Effector memory CD8-positive, alpha-beta T cell (primary cell): ENCODE measurements at regions not wholly inside any gene's neighbourhood (a gene's known extent, or its start where the extent isn't known, plus 50 kb on each side); places are given as distances from the start of the nearest gene placed in this dataset.

ENCODE experiments used
- ATAC-seq: fragments of 150-1000 bp; cut with Tn5 transposase; replicated peaks from 2 replicates; pipeline ENCODE4 v1.10.0; 2021; ENCODE audit warnings: mild to moderate bottlenecking, moderate library complexity
- DNase-seq, 3 experiments: peaks; one replicate each; pipeline ENCODE4 v3.0.0; 2021
- H3K27ac Mint-ChIP-seq, 2 donors: one replicate each; pipeline ENCODE4 v1.8.0; 2022; ENCODE audit warnings: mild to moderate bottlenecking in 2 of 2, mixed read lengths in 2 of 2, moderate library complexity in 2 of 2
- H3K27me3 Mint-ChIP-seq, 2 donors: one replicate each; pipeline ENCODE4 v1.8.0; 2022; ENCODE audit warnings: mixed read lengths in 2 of 2
- H3K36me3 Mint-ChIP-seq: one replicate; pipeline ENCODE4 v1.8.0; 2022; ENCODE audit warnings: mild to moderate bottlenecking, moderate library complexity, mixed read lengths; ENCODE audit not compliant: insufficient read depth
- H3K4me1 Mint-ChIP-seq, 2 donors: one replicate each; pipeline ENCODE4 v1.8.0; 2022; ENCODE audit warnings: low read depth in 2 of 2, mixed read lengths in 2 of 2
- H3K4me3 Mint-ChIP-seq, 2 donors: one replicate each; pipeline ENCODE4 v1.8.0; 2022; ENCODE audit warnings: mild to moderate bottlenecking in 2 of 2, mixed read lengths in 2 of 2, moderate library complexity in 2 of 2
- H3K9me3 Mint-ChIP-seq, 2 donors: one replicate each; pipeline ENCODE4 v1.8.0; 2022; ENCODE audit warnings: mixed read lengths in 2 of 2

DNA sequence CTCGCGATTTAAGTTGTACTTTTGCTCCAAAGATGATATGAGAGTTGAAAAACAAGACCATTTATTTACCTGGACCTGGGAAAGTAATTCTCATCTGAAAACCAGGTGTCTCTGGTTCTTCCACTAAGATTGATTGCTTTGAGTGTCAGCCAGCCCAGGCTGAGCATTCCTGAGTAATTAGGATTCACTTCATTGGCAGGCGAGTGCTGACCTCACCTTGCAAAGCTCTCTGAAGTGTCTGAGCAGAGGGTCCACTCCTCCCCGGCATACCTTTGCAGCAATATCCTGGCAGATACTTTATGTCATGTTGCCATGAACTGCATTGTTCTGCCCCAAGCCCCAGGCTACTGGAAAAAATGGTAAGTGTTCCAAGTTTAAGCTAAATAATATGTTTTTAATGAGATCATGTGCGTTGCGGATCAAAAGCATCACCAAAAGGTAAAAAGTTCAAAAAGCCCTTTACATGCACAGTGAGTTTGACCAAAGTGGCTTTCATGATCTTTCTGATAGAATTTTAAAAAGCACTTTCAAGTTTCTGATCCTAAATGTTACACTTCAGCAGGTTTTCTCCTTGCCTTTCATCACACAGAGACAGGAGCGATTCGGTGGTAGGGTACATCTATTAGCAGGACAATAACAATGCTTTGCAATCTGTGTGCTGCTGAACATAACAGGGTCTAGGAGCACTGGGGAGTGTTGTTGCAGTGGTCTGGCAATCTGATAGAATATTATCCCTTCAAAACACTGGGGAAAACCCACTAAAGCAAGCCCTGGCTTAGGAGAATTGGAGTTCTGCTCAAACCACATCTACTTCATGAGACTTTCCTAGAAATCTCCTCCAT lies 127.8 kb upstream of the EEF1E1 start:
- no peaks in the 10 kb centered on the region for H3K36me3 Mint-ChIP-seq
- ATAC-seq (no peak), DNase-seq (no peak)
- no peak overlapping the region for H3K27ac Mint-ChIP-seq
- H3K4me1 Mint-ChIP-seq = no peaks in the 10 kb centered on the region
- no peaks in the 10 kb centered on the region for H3K9me3 Mint-ChIP-seq
- peaks cover 6 to 19% of the 10 kb centered on the region in 2 donors for H3K27me3 Mint-ChIP-seq
- no peak overlapping the region for H3K4me3 Mint-ChIP-seq

DNA sequence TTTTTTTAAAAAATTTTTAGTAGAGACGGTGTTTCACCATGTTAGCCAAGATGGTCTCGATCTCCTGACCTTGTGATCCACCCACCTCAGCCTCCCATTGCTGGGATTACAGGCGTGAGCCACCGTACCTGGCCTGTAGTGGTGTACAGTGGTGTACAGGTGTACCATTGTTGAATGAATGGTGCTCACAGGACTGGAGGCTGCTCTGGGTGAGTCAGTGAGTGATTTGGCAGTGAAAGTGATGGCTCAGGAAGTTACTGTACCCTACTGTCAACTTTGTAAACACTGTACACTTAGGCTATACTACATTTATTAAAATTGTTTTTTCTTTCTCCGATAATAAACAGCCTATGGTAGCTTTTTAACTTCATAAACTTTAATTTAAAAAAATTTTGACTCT lies 122.8 kb upstream of the EEF1E1 start:
- ATAC-seq (no peak), DNase-seq (no peak)
- Mint-ChIP-seq H3K4me3 (no peak overlapping the region), H3K27me3 (peaks cover 0 to 8% of the 10 kb centered on the region in 2 donors), H3K4me1 (no peaks in the 10 kb centered on the region), H3K27ac (no peak overlapping the region), H3K9me3 (no peaks in the 10 kb centered on the region), H3K36me3 (no peaks in the 10 kb centered on the region)

DNA sequence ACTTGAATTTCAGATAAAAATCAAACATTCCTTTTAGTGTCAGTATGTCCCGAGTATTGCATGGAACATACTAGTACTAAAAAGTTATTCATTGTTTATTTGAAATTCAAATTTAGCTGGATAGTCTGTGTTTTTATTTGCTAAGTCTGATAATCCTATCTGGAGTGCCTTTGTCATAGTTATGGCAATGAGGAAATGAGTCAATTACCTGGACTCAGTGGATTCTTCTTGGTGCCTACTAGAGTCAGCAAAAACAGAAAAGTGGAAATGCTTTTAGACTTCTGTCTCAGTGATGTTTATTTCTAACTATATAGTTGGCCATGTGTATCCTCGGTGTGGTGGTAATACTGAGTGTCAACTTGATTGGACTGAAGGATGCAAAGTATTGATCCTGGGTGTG lies 121.3 kb upstream of the EEF1E1 start:
- no peaks in the 10 kb centered on the region for H3K9me3 Mint-ChIP-seq
- H3K27me3 Mint-ChIP-seq = peaks cover 0 to 8% of the 10 kb centered on the region in 2 donors
- no peak for DNase-seq
- H3K4me3 Mint-ChIP-seq = no peak overlapping the region
- H3K36me3 Mint-ChIP-seq = no peaks in the 10 kb centered on the region
- no peaks in the 10 kb centered on the region for H3K4me1 Mint-ChIP-seq
- H3K27ac Mint-ChIP-seq = no peak overlapping the region
- ATAC-seq = no peak

DNA sequence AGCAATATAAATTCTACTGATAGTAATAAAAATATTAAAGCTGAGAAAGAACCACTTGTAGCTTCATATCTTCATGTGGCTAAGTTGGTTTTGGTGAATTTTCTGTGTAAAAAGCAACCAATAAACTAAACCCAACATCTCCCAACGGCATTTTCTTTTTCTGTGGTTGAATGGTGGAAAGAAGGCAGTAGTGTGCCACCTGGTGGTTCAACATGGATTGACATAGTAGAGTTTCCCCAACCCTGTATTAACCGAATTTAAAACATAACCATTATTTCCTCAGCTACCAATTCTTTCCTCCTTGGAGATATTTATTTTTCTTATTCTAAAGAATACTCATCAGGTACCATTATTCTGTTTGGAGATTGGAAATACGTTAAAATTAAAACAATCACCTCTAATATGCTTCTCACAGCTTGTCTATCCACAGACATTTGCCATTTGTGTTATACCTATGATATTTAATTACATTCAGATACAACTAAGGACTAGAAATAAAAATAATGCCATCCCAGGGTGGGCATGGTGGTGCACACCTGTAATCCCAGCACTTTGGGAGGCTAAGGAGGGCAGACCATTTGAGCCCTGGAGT lies 117.1 kb upstream of the EEF1E1 start:
- Mint-ChIP-seq H3K4me3 (no peak overlapping the region), H3K27ac (no peak overlapping the region), H3K36me3 (no peaks in the 10 kb centered on the region), H3K27me3 (peaks cover 10 to 18% of the 10 kb centered on the region in 2 donors), H3K4me1 (peaks cover 0 to 2% of the 10 kb centered on the region in 2 donors), H3K9me3 (no peaks in the 10 kb centered on the region)
- peak; percentile 53 for ATAC-seq
- DNase-seq = peak; percentile 15 to 23 (median 15)

DNA sequence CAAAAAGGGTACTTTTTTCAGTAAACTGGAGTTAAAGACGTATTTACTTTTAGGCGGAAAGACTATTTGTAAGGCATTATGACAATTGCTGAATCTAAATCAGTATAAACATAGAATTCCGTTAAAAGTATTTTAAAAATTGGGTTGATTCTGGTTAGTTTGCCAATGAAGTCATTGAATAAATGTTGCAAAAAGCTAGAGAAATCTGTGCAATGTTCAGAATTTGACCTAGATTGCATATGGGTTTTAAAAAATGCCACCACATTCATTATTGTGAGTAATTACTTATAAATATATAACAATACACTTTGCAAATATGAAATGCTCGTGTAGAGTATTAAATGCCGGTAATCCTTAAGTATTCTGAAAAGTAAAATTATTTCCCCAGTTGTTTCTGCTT lies 116.5 kb upstream of the EEF1E1 start:
- no peak overlapping the region for H3K27ac Mint-ChIP-seq
- peaks cover 10 to 18% of the 10 kb centered on the region in 2 donors for H3K27me3 Mint-ChIP-seq
- no peaks in the 10 kb centered on the region for H3K9me3 Mint-ChIP-seq
- H3K36me3 Mint-ChIP-seq = no peaks in the 10 kb centered on the region
- no peak for ATAC-seq
- H3K4me1 Mint-ChIP-seq = peaks cover 0 to 2% of the 10 kb centered on the region in 2 donors
- no peak for DNase-seq
- H3K4me3 Mint-ChIP-seq = no peak overlapping the region

DNA sequence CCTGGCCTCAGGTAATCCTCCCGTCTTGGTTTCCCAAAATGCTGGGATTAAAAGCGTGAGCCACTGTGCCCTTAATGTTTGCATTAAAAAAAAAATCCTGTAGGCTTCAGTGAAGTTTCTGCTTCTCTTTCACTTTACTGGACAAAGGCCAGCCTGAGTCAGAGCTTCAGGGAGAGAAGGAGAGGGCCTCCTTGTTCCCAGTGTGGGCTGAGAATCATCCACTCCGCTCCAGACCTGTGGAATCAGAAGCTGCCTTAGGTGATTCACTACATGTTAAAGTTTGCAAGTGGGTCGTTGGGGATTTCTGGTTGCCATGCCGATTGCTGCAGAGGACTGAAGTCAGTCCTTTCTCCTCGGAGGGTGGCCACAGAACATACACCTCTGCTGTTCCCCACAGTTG lies 113.3 kb upstream of the EEF1E1 start:
- ATAC-seq (no peak), DNase-seq (no peak)
- Mint-ChIP-seq H3K27me3 (peaks cover 25 to 29% of the 10 kb centered on the region in 2 donors), H3K9me3 (no peaks in the 10 kb centered on the region), H3K36me3 (no peaks in the 10 kb centered on the region), H3K27ac (no peak overlapping the region), H3K4me3 (no peak overlapping the region), H3K4me1 (peaks cover 0 to 2% of the 10 kb centered on the region in 2 donors)

DNA sequence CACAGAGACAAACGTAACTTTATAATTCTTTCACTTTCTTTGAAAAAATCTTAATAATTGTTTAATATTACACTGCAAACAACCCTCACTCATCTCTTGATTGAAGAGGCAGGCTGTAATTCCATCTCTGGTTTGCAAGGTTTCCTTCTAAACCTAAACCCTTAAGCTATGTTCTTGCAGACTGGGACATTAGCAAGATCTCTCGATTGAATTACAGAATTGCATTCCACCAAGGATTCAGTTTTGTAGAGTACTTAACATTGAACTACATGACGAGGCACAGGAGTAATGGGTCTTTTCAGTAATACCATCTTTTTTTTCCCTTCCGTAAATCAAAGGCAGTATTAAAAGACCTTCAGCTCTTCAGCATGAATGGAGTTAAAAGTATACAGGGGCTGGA lies 111.6 kb upstream of the EEF1E1 start:
- no peak overlapping the region for H3K4me3 Mint-ChIP-seq

DNA sequence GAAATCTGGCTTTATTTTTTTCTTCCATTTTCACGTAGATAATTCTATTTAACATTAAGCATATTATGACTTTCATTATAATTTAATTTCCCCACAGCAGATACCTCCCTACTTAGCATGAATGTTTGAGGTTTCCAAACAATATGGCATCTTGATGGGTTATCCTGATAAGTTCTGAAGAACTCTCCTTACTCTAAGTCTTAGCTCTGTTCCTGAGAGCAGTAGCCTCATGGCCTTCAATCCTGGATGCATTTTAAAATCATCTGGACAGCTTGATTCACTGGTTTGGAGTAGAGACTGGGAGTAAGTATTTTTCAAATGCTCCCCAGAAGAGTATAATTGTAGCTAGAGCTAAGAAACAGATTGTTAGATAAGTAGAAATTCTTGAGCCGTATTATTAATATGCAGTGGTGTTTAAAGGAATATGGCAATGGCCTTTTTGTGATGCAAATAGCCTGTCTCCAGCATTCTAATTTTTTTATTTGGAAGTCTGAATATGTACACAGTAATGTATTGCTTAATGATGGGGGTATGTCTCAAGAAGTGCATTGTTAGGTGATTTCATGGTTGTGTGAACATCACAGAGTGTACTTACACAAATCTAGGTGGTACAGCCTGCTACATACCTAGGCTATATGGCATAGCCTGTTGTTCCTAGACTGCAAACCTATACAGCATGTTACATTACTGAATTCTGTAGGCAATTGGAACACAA lies 110.5 kb upstream of the EEF1E1 start:
- peaks cover 0 to 2% of the 10 kb centered on the region in 2 donors for H3K4me1 Mint-ChIP-seq
- peaks cover 29 to 33% of the 10 kb centered on the region in 2 donors for H3K27me3 Mint-ChIP-seq
- no peaks in the 10 kb centered on the region for H3K36me3 Mint-ChIP-seq
- ATAC-seq (no peak), DNase-seq (no peak)
- no peak overlapping the region for H3K4me3 Mint-ChIP-seq
- no peaks in the 10 kb centered on the region for H3K9me3 Mint-ChIP-seq
- no peak overlapping the region for H3K27ac Mint-ChIP-seq

More for the DNA sequence above, 111.6 kb upstream of the EEF1E1 start:
- Mint-ChIP-seq H3K27me3 (peaks cover 29% of the 10 kb centered on the region in 2 donors), H3K9me3 (no peaks in the 10 kb centered on the region), H3K36me3 (no peaks in the 10 kb centered on the region), H3K4me1 (peaks cover 0 to 2% of the 10 kb centered on the region in 2 donors), H3K27ac (no peak overlapping the region)
- DNase-seq (no peak), ATAC-seq (no peak)

DNA sequence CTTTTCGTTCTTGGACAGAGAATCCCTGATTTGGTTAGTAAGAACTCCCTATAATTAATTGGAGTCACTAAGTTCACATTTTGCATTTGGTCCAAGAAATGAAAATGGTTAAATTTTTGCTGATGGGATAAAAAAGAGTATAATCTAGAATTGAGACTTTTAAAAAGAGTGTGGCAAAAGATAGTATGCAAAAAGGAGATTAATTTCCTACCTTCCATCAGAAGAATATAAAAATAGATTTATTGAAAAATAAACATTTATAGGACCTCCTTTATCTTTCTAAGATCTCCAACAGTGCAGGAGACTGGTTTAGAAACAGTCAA lies 105.5 kb upstream of the EEF1E1 start:
- Mint-ChIP-seq H3K36me3 (no peaks in the 10 kb centered on the region), H3K9me3 (no peaks in the 10 kb centered on the region), H3K4me1 (no peaks in the 10 kb centered on the region), H3K27me3 (peaks cover 26 to 44% of the 10 kb centered on the region in 2 donors), H3K27ac (no peak overlapping the region), H3K4me3 (no peak overlapping the region)
- DNase-seq = no peak
- ATAC-seq = no peak

DNA sequence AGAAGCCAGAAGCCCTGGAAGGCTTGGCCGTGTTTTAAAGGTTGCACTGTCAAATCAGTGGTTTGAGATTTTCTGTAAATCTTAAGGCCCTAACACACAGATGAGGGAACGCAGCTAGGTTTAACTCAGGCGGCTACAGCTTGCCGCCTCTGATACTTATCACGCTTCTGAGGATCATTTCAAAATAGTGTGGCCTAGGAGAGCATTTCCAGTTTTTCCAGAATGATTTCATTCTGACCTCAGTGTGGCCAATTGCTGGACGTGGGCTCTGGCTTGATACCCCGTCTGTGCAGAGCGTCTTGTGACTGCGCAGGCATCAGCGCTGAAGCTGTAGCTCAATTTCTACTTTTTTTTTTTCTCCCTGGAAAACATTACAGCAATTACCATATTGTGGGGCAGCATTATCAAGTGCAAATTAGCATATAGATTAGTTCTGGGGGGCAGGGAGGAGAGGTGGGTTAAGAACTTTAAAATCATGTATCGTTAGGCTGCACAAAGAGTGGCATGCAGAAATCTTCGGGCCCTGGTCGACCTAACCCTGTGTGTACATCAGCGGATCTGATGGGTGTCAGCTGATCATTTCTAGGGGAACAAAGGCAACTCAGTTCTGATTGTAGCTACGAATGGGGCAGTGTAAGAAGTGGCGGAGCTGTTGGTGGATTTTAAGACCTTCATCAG lies 105.0 kb upstream of the EEF1E1 start:
- H3K36me3 Mint-ChIP-seq = no peaks in the 10 kb centered on the region
- DNase-seq = no peak
- no peak overlapping the region for H3K4me3 Mint-ChIP-seq
- no peak for ATAC-seq
- H3K4me1 Mint-ChIP-seq = no peaks in the 10 kb centered on the region
- H3K9me3 Mint-ChIP-seq = no peaks in the 10 kb centered on the region
- no peak overlapping the region for H3K27ac Mint-ChIP-seq
- H3K27me3 Mint-ChIP-seq = peaks cover 24 to 47% of the 10 kb centered on the region in 2 donors

DNA sequence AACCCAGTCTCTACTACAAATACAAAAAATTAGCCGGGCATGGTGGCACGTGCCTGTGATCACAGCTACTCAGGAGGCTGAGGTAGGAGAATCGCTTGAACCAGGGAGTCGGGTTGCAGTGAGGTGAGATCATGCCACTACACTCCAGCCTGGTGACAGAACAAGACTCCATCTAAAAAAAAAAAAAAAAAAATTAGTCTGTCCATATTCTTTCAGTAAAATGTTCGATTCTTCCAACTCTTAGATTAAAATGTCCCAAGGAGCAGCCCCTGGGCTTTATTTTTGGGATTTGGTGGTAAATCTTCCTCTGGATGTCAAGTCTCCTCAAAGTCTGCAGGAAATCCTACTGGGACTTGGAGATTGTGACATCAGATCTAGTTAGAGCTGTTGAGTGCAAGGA lies 101.0 kb upstream of the EEF1E1 start:
- H3K9me3 Mint-ChIP-seq = peaks cover under 1 to 2% of the 10 kb centered on the region in 2 donors
- H3K4me1 Mint-ChIP-seq = no peaks in the 10 kb centered on the region
- no peak for DNase-seq
- H3K4me3 Mint-ChIP-seq = no peak overlapping the region
- ATAC-seq = no peak
- H3K36me3 Mint-ChIP-seq = no peaks in the 10 kb centered on the region
- peaks cover 17 to 59% of the 10 kb centered on the region in 2 donors for H3K27me3 Mint-ChIP-seq
- no peak overlapping the region for H3K27ac Mint-ChIP-seq

DNA sequence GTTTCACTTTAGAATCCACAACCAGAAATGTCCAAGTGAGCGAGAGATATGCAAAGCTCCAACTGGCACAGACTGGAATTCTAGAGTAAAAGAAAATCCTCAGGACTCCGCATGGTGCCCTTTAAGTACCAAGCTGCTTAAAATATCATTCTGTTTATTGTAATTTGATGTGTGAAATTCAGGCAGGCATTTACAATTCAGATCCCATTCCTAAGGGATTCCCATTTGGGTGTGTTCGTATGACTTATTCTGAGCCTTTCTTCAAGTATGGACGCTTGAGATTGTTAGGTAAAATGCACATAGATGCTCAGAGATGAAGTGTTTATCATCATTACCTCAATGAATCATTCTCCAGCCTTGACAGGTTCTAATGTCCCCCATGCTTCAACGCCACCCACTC lies 99.3 kb upstream of the EEF1E1 start:
- Mint-ChIP-seq H3K27me3 (peaks cover 23 to 68% of the 10 kb centered on the region in 2 donors), H3K4me3 (no peak overlapping the region), H3K9me3 (peaks cover 4 to 8% of the 10 kb centered on the region in 2 donors), H3K4me1 (no peaks in the 10 kb centered on the region), H3K27ac (no peak overlapping the region), H3K36me3 (no peaks in the 10 kb centered on the region)
- ATAC-seq = no peak
- no peak for DNase-seq

DNA sequence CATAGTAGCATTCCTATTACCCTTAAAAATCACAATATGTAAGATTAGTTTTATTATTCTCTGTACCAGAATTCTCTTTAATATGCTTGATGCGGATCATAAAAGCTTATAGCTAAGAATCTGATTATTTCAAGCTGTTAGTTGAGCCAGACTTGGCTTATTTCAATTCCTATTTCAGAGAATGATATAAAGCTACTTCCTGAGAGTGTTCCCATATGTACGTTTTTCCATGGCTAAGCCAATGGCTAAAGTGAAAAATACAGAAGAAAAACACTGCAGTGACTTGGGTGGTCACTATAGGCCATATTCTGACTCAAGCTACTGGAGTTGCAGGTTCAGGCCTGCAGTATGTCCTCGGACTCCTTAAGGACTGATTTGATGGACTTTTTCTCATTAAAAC lies 97.9 kb upstream of the EEF1E1 start:
- no peaks in the 10 kb centered on the region for H3K4me1 Mint-ChIP-seq
- H3K27ac Mint-ChIP-seq = no peak overlapping the region
- peaks cover 23 to 67% of the 10 kb centered on the region in 2 donors for H3K27me3 Mint-ChIP-seq
- DNase-seq (no peak), ATAC-seq (no peak)
- H3K36me3 Mint-ChIP-seq = no peaks in the 10 kb centered on the region
- no peak overlapping the region for H3K4me3 Mint-ChIP-seq
- H3K9me3 Mint-ChIP-seq = peaks cover 4 to 8% of the 10 kb centered on the region in 2 donors
